Suprapubic skin (tissue), 4 donors: ENCODE measurements at regions not wholly inside any gene's neighbourhood (a gene's known extent, or its start where the extent isn't known, plus 50 kb on each side); places are given as distances from the start of the nearest gene placed in this dataset.

Source experiments
- CTCF ChIP-seq, 2 donors: fragments of 200-600 bp in 1 of 2; fragments of 450-650 bp in 1 of 2; sonication (generic) in 1 of 2; IDR thresholded peaks; one replicate each; pipeline ENCODE4 v1.5.1; 2016 to 2019; ENCODE audit warnings: antibody characterized with exemption in 2 of 2, mild to moderate bottlenecking in 1 of 2, moderate library complexity in 1 of 2
- POLR2A ChIP-seq, 2 donors: fragments of 450-650 bp; IDR thresholded peaks; one replicate each; pipeline ENCODE4 v1.6.1; 2017; ENCODE audit warnings: antibody characterized with exemption in 2 of 2, mild to moderate bottlenecking in 2 of 2, moderate library complexity in 2 of 2
- POLR2AphosphoS5 ChIP-seq, 3 donors: sonication (generic); formaldehyde crosslinking; IDR thresholded peaks; one replicate each; pipeline ENCODE4 v1.6.1; 2017; ENCODE audit warnings: antibody characterized with exemption in 3 of 3

- TF ChIP-seq CTCF (IDR thresholded peaks at IDR 0.05): no peak
- TF ChIP-seq POLR2A (IDR thresholded peaks at IDR 0.05): no peak
- TF ChIP-seq POLR2AphosphoS5 (IDR thresholded peaks at IDR 0.05): no peak
These were observed 986.4 kb downstream of the NLGN4X start for GRCh38 chrX:5242091-5242790.
